ENCODE measurements at regions not wholly inside any gene's neighbourhood (a gene's known extent, or its start where the extent isn't known, plus 50 kb on each side); places are given as distances from the start of the nearest gene placed in this dataset.

GRCh38 chr9:119559986-119560385 is 190.8 kb upstream of the BRINP1 start:
- FAIRE-seq (no peak), DNase-seq (ENCODE audit: low spot score in 2 of 2) (no peak)

- no peak for FAIRE-seq
- DNase-seq (ENCODE audit: low spot score in 2 of 2): no peak
Observed at GRCh38 chr9:119559056-119559455, 189.8 kb upstream of the BRINP1 start.

GRCh38 chr9:119556129-119556875 is 187.1 kb upstream of the BRINP1 start:
- FAIRE-seq: no peak
- peak; percentile 6 to 60 for DNase-seq (ENCODE audit: low spot score in 2 of 2)

GRCh38 chr9:119544492-119544891 is 175.3 kb upstream of the BRINP1 start:
- no peak for FAIRE-seq
- no peak for DNase-seq (ENCODE audit: low spot score in 2 of 2)

- DNase-seq (ENCODE audit: low spot score in 2 of 2) (no peak), FAIRE-seq (no peak)
Observed at GRCh38 chr9:119537138-119537537, 167.9 kb upstream of the BRINP1 start.

- FAIRE-seq (no peak), DNase-seq (ENCODE audit: low spot score in 2 of 2) (no peak)
Observed at GRCh38 chr9:119533504-119533903, 164.3 kb upstream of the BRINP1 start.

GRCh38 chr9:119526698-119527097 is 157.5 kb upstream of the BRINP1 start:
- DNase-seq (ENCODE audit: low spot score in 2 of 2) (no peak), FAIRE-seq (no peak)

- no peak for DNase-seq (ENCODE audit: low spot score in 2 of 2)
- FAIRE-seq: no peak
Observed at GRCh38 chr9:119523508-119523907, 154.3 kb upstream of the BRINP1 start.

- DNase-seq (ENCODE audit: low spot score in 2 of 2): no peak
- no peak for FAIRE-seq
Observed at GRCh38 chr9:119522381-119522780, 153.1 kb upstream of the BRINP1 start.

GRCh38 chr9:119509291-119509905 is 140.2 kb upstream of the BRINP1 start:
- DNase-seq (ENCODE audit: low spot score in 2 of 2) (no peak), FAIRE-seq (no peak)

GRCh38 chr9:119501374-119501773 is 132.1 kb upstream of the BRINP1 start:
- no peak for DNase-seq (ENCODE audit: low spot score in 2 of 2)
- no peak for FAIRE-seq

- no peak for FAIRE-seq
- peak in 1 of 2 donors; percentile 10 for DNase-seq (ENCODE audit: low spot score in 2 of 2)
Observed at GRCh38 chr9:119500072-119500771, 131.0 kb upstream of the BRINP1 start.

- no peak for FAIRE-seq
- no peak for DNase-seq (ENCODE audit: low spot score in 2 of 2)
Observed at GRCh38 chr9:119487118-119487827, 118.0 kb upstream of the BRINP1 start.

GRCh38 chr9:119483153-119483552 is 113.9 kb upstream of the BRINP1 start:
- no peak for FAIRE-seq

GRCh38 chr9:119477197-119477596 is 108.0 kb upstream of the BRINP1 start:
- DNase-seq (ENCODE audit: low spot score in 2 of 2) (no peak), FAIRE-seq (no peak)

More at GRCh38 chr9:119483153-119483552, 113.9 kb upstream of the BRINP1 start:
- no peak for DNase-seq (ENCODE audit: low spot score in 2 of 2)

- no peak for FAIRE-seq
- DNase-seq (ENCODE audit: low spot score in 2 of 2): no peak
Observed at GRCh38 chr9:119458068-119458467, 88.8 kb upstream of the BRINP1 start.

- FAIRE-seq (no peak), DNase-seq (ENCODE audit: low spot score in 2 of 2) (no peak)
Observed at GRCh38 chr9:119453980-119454379, 84.7 kb upstream of the BRINP1 start.

GRCh38 chr9:119453490-119453911 is 84.3 kb upstream of the BRINP1 start:
- DNase-seq (ENCODE audit: low spot score in 2 of 2): no peak
- no peak for FAIRE-seq

GRCh38 chr9:119451426-119451825 is 82.2 kb upstream of the BRINP1 start:
- DNase-seq (ENCODE audit: low spot score in 2 of 2) (no peak), FAIRE-seq (no peak)

- DNase-seq (ENCODE audit: low spot score in 2 of 2) (no peak), FAIRE-seq (no peak)
Observed at GRCh38 chr9:119443179-119443578, 73.9 kb upstream of the BRINP1 start.

- DNase-seq (ENCODE audit: low spot score in 2 of 2) (no peak), FAIRE-seq (no peak)
Observed at GRCh38 chr9:119441832-119442231, 72.6 kb upstream of the BRINP1 start.

Measured in frontal cortex (tissue), 3 donors.